ENCODE measurements at regions not wholly inside any gene's neighbourhood (a gene's known extent, or its start where the extent isn't known, plus 50 kb on each side); places are given as distances from the start of the nearest gene placed in this dataset.

DNA sequence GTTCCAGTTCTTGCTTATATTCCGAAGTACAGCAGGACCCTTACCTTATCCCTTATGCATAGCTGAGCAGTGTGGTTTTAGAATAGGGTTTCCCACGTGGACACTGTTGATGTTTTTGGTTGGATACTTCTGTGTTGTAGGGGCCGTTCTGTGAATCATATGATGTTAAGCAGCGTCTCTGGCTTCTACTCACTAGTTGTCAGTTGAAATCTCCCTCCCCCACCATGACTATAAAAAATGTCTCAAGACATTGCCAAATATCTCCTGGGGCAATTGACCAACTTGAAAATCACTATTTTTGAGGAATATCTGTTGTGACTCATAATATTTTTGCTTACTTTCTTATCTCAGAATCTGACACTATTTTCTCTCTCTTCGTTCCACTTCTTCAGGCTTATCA lies 713.7 kb downstream of the TSN start:
- TF ChIP-seq, protein P1, sequence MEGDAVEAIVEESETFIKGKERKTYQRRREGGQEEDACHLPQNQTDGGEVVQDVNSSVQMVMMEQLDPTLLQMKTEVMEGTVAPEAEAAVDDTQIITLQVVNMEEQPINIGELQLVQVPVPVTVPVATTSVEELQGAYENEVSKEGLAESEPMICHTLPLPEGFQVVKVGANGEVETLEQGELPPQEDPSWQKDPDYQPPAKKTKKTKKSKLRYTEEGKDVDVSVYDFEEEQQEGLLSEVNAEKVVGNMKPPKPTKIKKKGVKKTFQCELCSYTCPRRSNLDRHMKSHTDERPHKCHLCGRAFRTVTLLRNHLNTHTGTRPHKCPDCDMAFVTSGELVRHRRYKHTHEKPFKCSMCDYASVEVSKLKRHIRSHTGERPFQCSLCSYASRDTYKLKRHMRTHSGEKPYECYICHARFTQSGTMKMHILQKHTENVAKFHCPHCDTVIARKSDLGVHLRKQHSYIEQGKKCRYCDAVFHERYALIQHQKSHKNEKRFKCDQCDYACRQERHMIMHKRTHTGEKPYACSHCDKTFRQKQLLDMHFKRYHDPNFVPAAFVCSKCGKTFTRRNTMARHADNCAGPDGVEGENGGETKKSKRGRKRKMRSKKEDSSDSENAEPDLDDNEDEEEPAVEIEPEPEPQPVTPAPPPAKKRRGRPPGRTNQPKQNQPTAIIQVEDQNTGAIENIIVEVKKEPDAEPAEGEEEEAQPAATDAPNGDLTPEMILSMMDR (IDR thresholded peaks at IDR 0.05; ENCODE audit: insufficient read depth, low read length, poor library complexity, severe bottlenecking): no peak
- DNase-seq (ENCODE audit: low read depth): no peak
- no peaks in the 10 kb centered on the region for H3K27me3 ChIP-seq (ENCODE audit: control insufficient read depth, insufficient read depth, low read length)
- H3K36me3 ChIP-seq (ENCODE audit: control insufficient read depth, insufficient read depth, low read length): no peaks in the 10 kb centered on the region
- H3K4me3 ChIP-seq (ENCODE audit: low read depth, low read length): no peak overlapping the region

DNA sequence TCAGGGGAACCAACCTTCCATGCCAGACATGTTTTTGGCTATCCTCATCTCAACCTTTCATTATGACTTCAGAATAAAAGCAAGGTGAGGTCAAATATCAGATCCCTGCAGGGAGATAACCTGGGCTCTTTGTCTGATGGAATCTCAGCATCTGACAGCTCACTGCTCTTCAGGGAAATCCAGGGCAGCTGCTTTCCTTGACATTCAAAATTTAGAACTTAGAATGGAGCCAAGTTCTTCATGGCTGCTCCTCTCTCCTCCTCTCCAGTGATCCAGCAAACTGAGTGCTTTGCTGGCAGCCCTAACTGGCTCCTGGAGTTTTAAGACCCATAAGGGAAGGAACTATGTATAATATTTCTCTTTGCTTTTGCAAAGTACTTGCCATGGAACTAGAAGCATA lies 716.3 kb downstream of the TSN start:
- Histone ChIP-seq H3K36me3 (ENCODE audit: control insufficient read depth, insufficient read depth, low read length) (no peaks in the 10 kb centered on the region), H3K27me3 (ENCODE audit: control insufficient read depth, insufficient read depth, low read length) (no peaks in the 10 kb centered on the region), H3K4me3 (ENCODE audit: low read depth, low read length) (no peak overlapping the region)
- TF ChIP-seq, protein P1 (IDR thresholded peaks at IDR 0.05; ENCODE audit: insufficient read depth, low read length, poor library complexity, severe bottlenecking): no peak
- no peak for DNase-seq (ENCODE audit: low read depth)

DNA sequence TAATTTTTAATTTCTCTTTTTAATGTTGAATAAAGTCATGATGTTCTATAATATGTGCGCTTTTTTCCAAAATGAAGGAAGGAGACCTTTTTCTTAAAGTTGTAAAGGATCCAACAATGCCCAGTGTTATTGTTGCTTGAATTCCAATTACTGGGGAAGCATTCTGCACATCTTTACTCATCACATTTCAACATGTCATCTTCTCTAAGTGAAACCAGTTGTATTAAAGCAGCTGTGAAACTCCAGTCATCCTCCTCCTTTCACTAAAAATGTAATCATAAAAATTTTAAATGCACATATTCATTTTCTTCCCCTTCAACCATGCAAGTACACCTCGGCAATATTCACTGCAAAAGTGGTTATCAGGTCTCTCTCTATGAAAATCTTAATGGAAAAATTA lies 722.7 kb downstream of the TSN start:
- no peaks in the 10 kb centered on the region for H3K36me3 ChIP-seq (ENCODE audit: control insufficient read depth, insufficient read depth, low read length)
- TF ChIP-seq, protein P1 (IDR thresholded peaks at IDR 0.05; ENCODE audit: insufficient read depth, low read length, poor library complexity, severe bottlenecking): no peak
- H3K4me3 ChIP-seq (ENCODE audit: low read depth, low read length): no peak overlapping the region
- DNase-seq (ENCODE audit: low read depth): no peak
- no peaks in the 10 kb centered on the region for H3K27me3 ChIP-seq (ENCODE audit: control insufficient read depth, insufficient read depth, low read length)

DNA sequence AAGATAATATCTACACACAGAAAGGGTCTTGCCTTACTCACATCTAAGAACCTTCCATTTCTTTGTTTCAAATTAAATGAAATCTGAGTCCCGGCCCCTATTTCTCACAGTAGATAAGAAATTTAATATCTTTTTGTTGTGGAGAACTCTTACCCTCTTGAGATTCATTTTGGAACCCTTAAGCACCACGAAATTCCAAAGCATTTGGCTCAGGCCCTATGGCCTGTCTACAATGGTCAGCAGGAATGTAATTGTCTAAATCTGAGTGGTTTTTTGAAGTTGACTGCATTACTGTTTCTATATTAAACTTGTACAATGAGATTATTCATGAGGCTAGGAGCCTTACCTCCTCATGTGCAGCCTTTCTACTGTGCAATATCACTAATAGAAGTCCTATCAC lies 723.3 kb downstream of the TSN start:
- Histone ChIP-seq H3K4me3 (ENCODE audit: low read depth, low read length) (no peak overlapping the region), H3K27me3 (ENCODE audit: control insufficient read depth, insufficient read depth, low read length) (no peaks in the 10 kb centered on the region), H3K36me3 (ENCODE audit: control insufficient read depth, insufficient read depth, low read length) (no peaks in the 10 kb centered on the region)
- DNase-seq (ENCODE audit: low read depth): no peak
- TF ChIP-seq, protein P1 (IDR thresholded peaks at IDR 0.05; ENCODE audit: insufficient read depth, low read length, poor library complexity, severe bottlenecking): no peak

DNA sequence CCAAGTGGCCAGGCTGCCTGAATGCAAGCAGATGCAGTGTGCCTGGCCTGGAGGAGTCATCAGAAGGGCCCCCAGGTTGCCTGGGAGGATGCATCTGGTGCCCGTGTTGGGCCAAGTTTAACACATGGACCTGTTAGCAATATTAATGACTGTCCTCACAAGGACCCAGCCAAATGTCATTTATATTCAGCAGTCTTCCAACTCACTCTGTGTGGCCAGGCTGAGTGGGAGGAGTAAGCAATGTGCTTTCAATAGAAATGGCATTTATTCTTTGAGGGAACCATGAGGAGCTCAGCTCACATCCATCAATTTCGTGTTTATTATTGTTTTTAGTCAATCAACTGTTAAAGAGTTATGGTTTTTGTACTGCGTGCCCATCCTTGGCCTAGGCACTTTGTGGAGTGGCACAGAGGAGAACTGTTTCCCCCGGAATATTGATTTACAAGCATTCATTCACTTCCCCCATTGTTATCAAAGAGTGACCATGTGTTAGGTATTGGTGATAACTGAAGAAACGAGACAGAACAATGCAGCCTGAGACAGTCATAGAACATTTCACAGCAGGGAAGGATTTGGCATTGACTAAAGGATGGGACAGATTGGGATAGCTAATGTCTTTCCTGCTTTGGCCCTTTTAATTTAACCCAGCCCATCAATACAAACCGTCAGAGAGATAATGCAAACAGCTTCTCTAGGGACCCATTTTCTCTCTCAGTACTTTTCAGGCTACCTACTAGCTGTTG lies 725.2 kb downstream of the TSN start:
- Histone ChIP-seq H3K27me3 (ENCODE audit: control insufficient read depth, insufficient read depth, low read length) (no peaks in the 10 kb centered on the region), H3K4me3 (ENCODE audit: low read depth, low read length) (no peak overlapping the region), H3K36me3 (ENCODE audit: control insufficient read depth, insufficient read depth, low read length) (no peaks in the 10 kb centered on the region)
- TF ChIP-seq, protein P1 (IDR thresholded peaks at IDR 0.05; ENCODE audit: insufficient read depth, low read length, poor library complexity, severe bottlenecking): no peak
- no peak for DNase-seq (ENCODE audit: low read depth)

DNA sequence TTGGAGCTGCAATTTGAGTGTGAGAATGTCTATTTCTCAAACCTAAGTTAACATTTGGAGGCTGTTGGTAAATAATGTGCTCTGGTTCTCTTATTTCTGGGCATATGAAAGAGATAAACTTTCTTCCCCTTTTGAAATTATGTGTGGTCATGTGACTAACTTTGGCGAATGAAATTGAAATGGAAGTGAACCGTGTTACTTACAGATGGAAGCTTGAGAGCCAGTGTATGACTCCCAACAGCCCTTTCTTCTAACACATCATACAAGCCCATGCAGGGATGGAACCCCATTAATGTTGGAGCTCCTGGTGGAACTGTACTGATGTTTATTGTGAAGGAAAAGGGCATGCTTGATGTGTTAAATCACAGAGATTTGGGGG lies 725.8 kb downstream of the TSN start:
- TF ChIP-seq, protein P1 (IDR thresholded peaks at IDR 0.05; ENCODE audit: insufficient read depth, low read length, poor library complexity, severe bottlenecking): no peak
- Histone ChIP-seq H3K4me3 (ENCODE audit: low read depth, low read length) (no peak overlapping the region), H3K36me3 (ENCODE audit: control insufficient read depth, insufficient read depth, low read length) (no peaks in the 10 kb centered on the region), H3K27me3 (ENCODE audit: control insufficient read depth, insufficient read depth, low read length) (no peaks in the 10 kb centered on the region)
- no peak for DNase-seq (ENCODE audit: low read depth)
